IMR-90 (cell line): ENCODE measurements at regions not wholly inside any gene's neighbourhood (a gene's known extent, or its start where the extent isn't known, plus 50 kb on each side); places are given as distances from the start of the nearest gene placed in this dataset.

Source experiments
- ATAC-seq: fragments of 200-7000 bp; cut with Tn5 transposase; 2 replicates; pipeline ENCODE4 v1.9.1; 2020; ENCODE audit warnings: low read depth, mild to moderate bottlenecking, moderate library complexity
- BruUV-seq: library from RNA; stranded (reverse); fragments of 400-500 nt; replicated peaks from 2 replicates; lab custom pipeline; 2021; lab: Mats Ljungman, UMichigan
- CTCF ChIA-PET: fragments of 300-600 bp; formaldehyde crosslinking; extraction: SDS; loops from one replicate; lab custom pipeline; 2021; ENCODE audit warnings: antibody characterized with exemption; lab: Yijun Ruan, JAX
- POLR2A ChIA-PET: fragments of 300-600 bp; sonication (Branson Sonifier 250); formaldehyde crosslinking; loops from one replicate; lab custom pipeline; 2022; ENCODE audit warnings: antibody characterized with exemption; ENCODE audit not compliant: unreplicated experiment; lab: Charles Lee
- DNase-seq: peaks from one replicate; pipeline ENCODE4 v3.0.0; 2013
- H2AFZ ChIP-seq: replicated peaks from 2 replicates; pipeline ENCODE3; 2013; ENCODE audit warnings: low read length, mild to moderate bottlenecking; ENCODE audit not compliant: poor library complexity
- H2AK5ac ChIP-seq: 2 replicates; pipeline ENCODE4 v1.6.1; 2013; ENCODE audit warnings: low read depth, low read length, inconsistent platforms
- H2AK9ac ChIP-seq: replicated peaks from 2 replicates; pipeline ENCODE3; 2013; ENCODE audit warnings: mild to moderate bottlenecking, low read depth, low read length, moderate library complexity; ENCODE audit not compliant: poor library complexity
- H2BK120ac ChIP-seq: 2 replicates; pipeline ENCODE4 v1.6.1; 2013; ENCODE audit warnings: low read depth, low read length, inconsistent platforms
- H2BK15ac ChIP-seq: 3 replicates; pipeline ENCODE4 v1.6.1; 2013; ENCODE audit warnings: low read depth, low read length, inconsistent platforms
- H2BK20ac ChIP-seq: 2 replicates; pipeline ENCODE4 v1.6.1; 2013; ENCODE audit warnings: low read depth, mild to moderate bottlenecking, inconsistent platforms, low read length, moderate library complexity
- H2BK5ac ChIP-seq: 2 replicates; pipeline ENCODE4 v1.6.1; 2013; ENCODE audit warnings: mild to moderate bottlenecking, low read depth, low read length, inconsistent platforms; ENCODE audit not compliant: poor library complexity, severe bottlenecking
- H3K14ac ChIP-seq: replicated peaks from 2 replicates; pipeline ENCODE4 v1.6.1; 2013; ENCODE audit warnings: low read depth, low read length, inconsistent platforms
- H3K18ac ChIP-seq: 2 replicates; pipeline ENCODE4 v1.6.1; 2013; ENCODE audit warnings: low read depth, low read length, control low read depth
- H3K23ac ChIP-seq: 2 replicates; pipeline ENCODE4 v1.6.1; 2013; ENCODE audit warnings: low read depth, low read length, inconsistent platforms
- H3K27ac ChIP-seq: 2 replicates; pipeline ENCODE4 v1.5.1; 2013; ENCODE audit warnings: mild to moderate bottlenecking, control low read depth, low read length; ENCODE audit not compliant: insufficient read depth
- H3K27me3 ChIP-seq: 2 replicates; pipeline ENCODE4 v1.6.1; 2013; ENCODE audit warnings: low read length; ENCODE audit not compliant: control insufficient read depth, insufficient read depth
- H3K36me3 ChIP-seq: 2 replicates; pipeline ENCODE4 v1.6.1; 2013; ENCODE audit warnings: low read length, mixed read lengths; ENCODE audit not compliant: control insufficient read depth, insufficient read depth
- H3K4ac ChIP-seq: 2 replicates; pipeline ENCODE4 v1.6.1; 2013; ENCODE audit warnings: low read depth, low read length, inconsistent platforms
- H3K4me1 ChIP-seq: 2 replicates; pipeline ENCODE4 v1.6.1; 2013; ENCODE audit warnings: low read length, mixed read lengths; ENCODE audit not compliant: control insufficient read depth, insufficient read depth
- H3K4me2 ChIP-seq: 2 replicates; pipeline ENCODE4 v1.6.1; 2013; ENCODE audit warnings: low read depth, mild to moderate bottlenecking, control low read depth, low read length, moderate library complexity
- H3K4me3 ChIP-seq: 2 replicates; pipeline ENCODE4 v1.5.1; 2013; ENCODE audit warnings: low read depth, mild to moderate bottlenecking, control low read depth, low read length, moderate library complexity; ENCODE audit not compliant: insufficient read depth
- H3K56ac ChIP-seq: 2 replicates; pipeline ENCODE4 v1.6.1; 2013; ENCODE audit warnings: low read length, inconsistent platforms; ENCODE audit not compliant: insufficient read depth; ENCODE audit errors: extremely low read depth
- H3K79me1 ChIP-seq, 2 experiments: 2 replicates each; pipeline ENCODE4 v1.6.1; 2013; ENCODE audit warnings: low read length in 2 of 2, inconsistent platforms in 1 of 2, low read depth in 1 of 2
- H3K9ac ChIP-seq: 2 replicates; pipeline ENCODE4 v1.6.1; 2013; ENCODE audit warnings: low read depth, low read length, control low read depth
- H3K9me1 ChIP-seq: 2 replicates; pipeline ENCODE4 v1.6.1; 2013; ENCODE audit warnings: low read length, inconsistent platforms; ENCODE audit not compliant: insufficient read depth
- H3K9me3 ChIP-seq: 2 replicates; pipeline ENCODE4 v1.6.1; 2013; ENCODE audit warnings: low read length; ENCODE audit not compliant: control insufficient read depth, insufficient read depth
- H4K20me1 ChIP-seq: 2 replicates; pipeline ENCODE4 v1.6.1; 2013; ENCODE audit warnings: low read length, inconsistent platforms; ENCODE audit not compliant: insufficient read depth
- H4K5ac ChIP-seq: 2 replicates; pipeline ENCODE4 v1.6.1; 2013; ENCODE audit warnings: mild to moderate bottlenecking, low read depth, low read length, control low read depth
- H4K8ac ChIP-seq, 2 experiments: 2 replicates each; pipeline ENCODE4 v1.6.1; 2013; ENCODE audit warnings: low read depth in 2 of 2, low read length in 2 of 2, control low read depth in 1 of 2, inconsistent platforms in 1 of 2
- H4K91ac ChIP-seq: 2 replicates; pipeline ENCODE4 v1.6.1; 2013; ENCODE audit warnings: low read depth, low read length, inconsistent platforms; ENCODE audit not compliant: insufficient read depth
- BHLHE40 ChIP-seq: fragments of 150-350 bp; IDR thresholded peaks from 2 replicates; pipeline ENCODE4 v1.6.1; 2016; ENCODE audit warnings: mild to moderate bottlenecking, low read depth, low read length
- CEBPB ChIP-seq: IDR thresholded peaks from 2 replicates; pipeline ENCODE4 v1.6.1; 2012; ENCODE audit warnings: low read depth, low read length, improper control_type of control experiment
- CHD1 ChIP-seq: IDR thresholded peaks from 2 replicates; pipeline ENCODE4 v1.6.1; 2012; ENCODE audit warnings: low read depth, low read length, improper control_type of control experiment
- ELK1 ChIP-seq: fragments of 150-350 bp; IDR thresholded peaks from 2 replicates; pipeline ENCODE4 v1.6.1; 2016; ENCODE audit warnings: low read depth, mild to moderate bottlenecking, low read length, moderate library complexity, borderline replicate concordance
- FOS ChIP-seq: fragments of 150-350 bp; IDR thresholded peaks from 2 replicates; pipeline ENCODE4 v1.6.1; 2016; ENCODE audit warnings: low read depth, low read length
- MAFK ChIP-seq: IDR thresholded peaks from 2 replicates; pipeline ENCODE4 v1.6.1; 2012; ENCODE audit warnings: low read depth, low read length, improper control_type of control experiment
- MAZ ChIP-seq: IDR thresholded peaks from 2 replicates; pipeline ENCODE4 v1.6.1; 2012; ENCODE audit warnings: low read depth, mild to moderate bottlenecking, low read length, improper control_type of control experiment, moderate library complexity, borderline replicate concordance
- MXI1 ChIP-seq: IDR thresholded peaks from 2 replicates; pipeline ENCODE4 v1.6.1; 2012; ENCODE audit warnings: low read depth, mild to moderate bottlenecking, low read length, moderate library complexity, borderline replicate concordance
- NFE2L2 ChIP-seq: fragments of 150-350 bp; IDR thresholded peaks from 2 replicates; pipeline ENCODE4 v1.6.1; 2016; ENCODE audit warnings: low read depth, mild to moderate bottlenecking, low read length
- POLR2A ChIP-seq: IDR thresholded peaks from 2 replicates; pipeline ENCODE4 v1.6.1; 2012; ENCODE audit warnings: mild to moderate bottlenecking, low read depth, low read length
- RCOR1 ChIP-seq: IDR thresholded peaks from 2 replicates; pipeline ENCODE4 v1.6.1; 2012; ENCODE audit warnings: mild to moderate bottlenecking, low read length, improper control_type of control experiment; ENCODE audit not compliant: insufficient replicate concordance
- RFX5 ChIP-seq: IDR thresholded peaks from 2 replicates; pipeline ENCODE4 v1.8.0; 2012; ENCODE audit warnings: low read depth, mild to moderate bottlenecking, low read length, moderate library complexity
- SMC3 ChIP-seq: fragments of 150-350 bp; IDR thresholded peaks from 2 replicates; pipeline ENCODE4 v1.6.1; 2016; ENCODE audit warnings: low read depth, mild to moderate bottlenecking, antibody characterized with exemption, low read length, moderate library complexity
- USF2 ChIP-seq: fragments of 150-350 bp; IDR thresholded peaks from 2 replicates; pipeline ENCODE4 v1.6.1; 2017; ENCODE audit warnings: mild to moderate bottlenecking, antibody characterized with exemption, low read length, low read depth
- WGBS, 2 experiments: methylation state at CpG; one replicate each; pipeline versions ENCODE4 v1.1.5 to v1.1.7; 2013; ENCODE audit warnings: missing lambda C conversion rate in 2 of 2; ENCODE audit not compliant: insufficient read length in 1 of 2; ENCODE audit errors: extremely low coverage in 2 of 2; 5-methylcytosine and 5-hydroxymethylcytosine counted together
- dilution Hi-C: fragments of 300-500 bp; cut with HindIII; formaldehyde crosslinking; loops from one replicate; pipeline ENCODE4 v1.14.3; 2018; ENCODE audit warnings: low sequenced_read_pairs; ENCODE audit not compliant: unreplicated experiment
- in situ Hi-C: fragments of 300-500 bp; cut with MboI; formaldehyde crosslinking; loops from 3 replicates; pipeline ENCODE4 v1.14.3; 2019; ENCODE audit warnings: low sequenced_read_pairs, inconsistent platforms, mixed read lengths
- intact Hi-C: fragments of 100-400 bp; cut with micrococcal nuclease; formaldehyde crosslinking; loops from 2 replicates; pipeline ENCODE4 v1.10.0; 2022

GRCh38 chr3:35383719-35384555, 255.4 kb upstream of the ARPP21 start:
- Histone ChIP-seq H3K4me3 (no peak overlapping the region), H2BK15ac (no peak overlapping the region), H3K27ac (no peak overlapping the region), H4K20me1 (no peaks in the 10 kb centered on the region), H3K9ac (no peak overlapping the region), H3K36me3 (no peaks in the 10 kb centered on the region), H2BK5ac (no peak overlapping the region), H4K5ac (no peak overlapping the region), H3K27me3 (no peaks in the 10 kb centered on the region), H3K79me1 (no peaks in the 10 kb centered on the region), H2BK120ac (no peak overlapping the region), H3K4ac (no peak overlapping the region), H3K9me3 (peaks cover 7% of the 10 kb centered on the region), H3K23ac (no peak overlapping the region), H3K4me1 (no peaks in the 10 kb centered on the region), H3K14ac (no peak overlapping the region), H2AK5ac (no peak overlapping the region), H3K56ac (no peak overlapping the region), H4K91ac (no peak overlapping the region), H2AK9ac (no peak overlapping the region), H3K18ac (no peak overlapping the region), H2BK20ac (no peak overlapping the region), H2AFZ (no peak overlapping the region), H4K8ac (no peak overlapping the region), H3K9me1 (no peaks in the 10 kb centered on the region), H3K4me2 (no peak overlapping the region)
- in situ Hi-C loops: no loop called here
- no TSS peak for BruUV-seq
- intact Hi-C loops: no loop called here
- no peak for TF ChIP-seq USF2
- no peak for TF ChIP-seq MAZ
- no peak for TF ChIP-seq BHLHE40
- TF ChIP-seq RCOR1: no peak
- TF ChIP-seq SMC3: no peak
- TF ChIP-seq MXI1: no peak
- TF ChIP-seq POLR2A: no peak
- no peak for TF ChIP-seq NFE2L2
- no peak for TF ChIP-seq ELK1
- TF ChIP-seq MAFK: no peak
- no peak for TF ChIP-seq CEBPB
- no peak for TF ChIP-seq CHD1
- TF ChIP-seq RFX5: no peak
- TF ChIP-seq FOS: no peak
- no CpG with 5 or more reads among the region's 8 CpGs for WGBS, 2 experiments
- dilution Hi-C loops: no loop called here
- ChIA-PET POLR2A (no interaction called here), CTCF (no interaction called here)
- no peak for ATAC-seq
- no peak for DNase-seq
